ENCODE measurements at regions not wholly inside any gene's neighbourhood (a gene's known extent, or its start where the extent isn't known, plus 50 kb on each side); places are given as distances from the start of the nearest gene placed in this dataset.
A peak's percentile ranks its signal among the peaks of the same experiment; 100 is the strongest.

GRCh38 chr11:115581871-115582639 is 77.8 kb upstream of the CADM1 start:
- intact Hi-C loops (cut with DNase I) = no loop called here
- H3K9me3 ChIP-seq = no peaks in the 10 kb centered on the region
- no peak for TF ChIP-seq CTCF (IDR thresholded peaks at IDR 0.05)
- H3K27ac ChIP-seq = no peak overlapping the region
- no peak overlapping the region for H3K4me3 ChIP-seq
- WGBS, 3 donors = 56 to 67% (median 65%) methylated on average over 20 of the region's 20 CpGs
- no peaks in the 10 kb centered on the region for H3K4me1 ChIP-seq
- DNase-seq (no peak), ATAC-seq (peak in 3 of 4 donors; percentile 57 to 76 (median 71))
- no peaks in the 10 kb centered on the region for H3K27me3 ChIP-seq (ENCODE audit: insufficient read depth in 3 of 3, low read length in 2 of 3)
- H3K36me3 ChIP-seq (ENCODE audit: insufficient read depth in 1 of 2, low read depth in 1 of 2) = no peaks in the 10 kb centered on the region

GRCh38 chr11:115580927-115581680 is 76.9 kb upstream of the CADM1 start:
- Histone ChIP-seq H3K4me1 (no peaks in the 10 kb centered on the region), H3K9me3 (no peaks in the 10 kb centered on the region), H3K27me3 (ENCODE audit: insufficient read depth in 3 of 3, low read length in 2 of 3) (no peaks in the 10 kb centered on the region), H3K36me3 (ENCODE audit: insufficient read depth in 1 of 2, low read depth in 1 of 2) (no peaks in the 10 kb centered on the region), H3K27ac (no peak overlapping the region), H3K4me3 (no peak overlapping the region)
- intact Hi-C loops (cut with DNase I) = no loop called here
- ATAC-seq = no peak
- peak in 1 of 2 donors; percentile 18 for DNase-seq
- 47 to 61% (median 60%) methylated on average over 7 of the region's 7 CpGs for WGBS, 3 donors
- TF ChIP-seq CTCF (IDR thresholded peaks at IDR 0.05) = no peak

- no peaks in the 10 kb centered on the region for H3K36me3 ChIP-seq (ENCODE audit: insufficient read depth in 1 of 2, low read depth in 1 of 2)
- no peaks in the 10 kb centered on the region for H3K4me1 ChIP-seq
- H3K9me3 ChIP-seq = no peaks in the 10 kb centered on the region
- ATAC-seq (no peak), DNase-seq (no peak)
- H3K27ac ChIP-seq = no peak overlapping the region
- no peak overlapping the region for H3K4me3 ChIP-seq
- no peaks in the 10 kb centered on the region for H3K27me3 ChIP-seq (ENCODE audit: insufficient read depth in 3 of 3, low read length in 2 of 3)
- TF ChIP-seq CTCF (IDR thresholded peaks at IDR 0.05) = no peak
- WGBS, 3 donors = 88 to 92% (median 92%) methylated on average over 4 of the region's 4 CpGs
- intact Hi-C loops (cut with DNase I) = no loop called here
Measured at GRCh38 chr11:115580416-115580815, 76.2 kb upstream of the CADM1 start.

GRCh38 chr11:115579181-115579825 is 75.1 kb upstream of the CADM1 start:
- intact Hi-C loops (cut with DNase I) = no loop called here
- TF ChIP-seq CTCF (IDR thresholded peaks at IDR 0.05) = no peak
- H3K36me3 ChIP-seq (ENCODE audit: insufficient read depth in 1 of 2, low read depth in 1 of 2) = no peaks in the 10 kb centered on the region
- ATAC-seq = no peak
- H3K4me1 ChIP-seq = no peaks in the 10 kb centered on the region
- no peaks in the 10 kb centered on the region for H3K27me3 ChIP-seq (ENCODE audit: insufficient read depth in 3 of 3, low read length in 2 of 3)
- 77 to 83% (median 81%) methylated on average over 5 of the region's 5 CpGs for WGBS, 3 donors
- no peak overlapping the region for H3K4me3 ChIP-seq
- H3K9me3 ChIP-seq = no peaks in the 10 kb centered on the region
- DNase-seq = no peak
- H3K27ac ChIP-seq = no peak overlapping the region
